WERI-Rb-1 (cell line): ENCODE measurements at regions not wholly inside any gene's neighbourhood (a gene's known extent, or its start where the extent isn't known, plus 50 kb on each side); places are given as distances from the start of the nearest gene placed in this dataset.

Source experiments
- DNase-seq: peaks from one replicate; pipeline ENCODE4 v3.0.0-alpha.2; 2020
- H3K27ac ChIP-seq: fragments of 250-450 bp; sonication (Bioruptor Pico); 2 replicates; pipeline ENCODE4 v1.5.1; 2020; ENCODE audit warnings: mild to moderate bottlenecking, moderate library complexity
- H3K27me3 ChIP-seq: fragments of 250-450 bp; sonication (Bioruptor Pico); 2 replicates; pipeline ENCODE4 v1.5.1; 2021; ENCODE audit warnings: mild to moderate bottlenecking, low read depth, moderate library complexity; ENCODE audit not compliant: insufficient read depth, severe bottlenecking
- H3K36me3 ChIP-seq: fragments of 250-450 bp; sonication (Bioruptor Pico); 2 replicates; pipeline ENCODE4 v1.5.1; 2020; ENCODE audit warnings: mild to moderate bottlenecking, moderate library complexity
- H3K4me3 ChIP-seq: 2 replicates; pipeline ENCODE4 v1.5.1; 2011; ENCODE audit warnings: low read depth, mild to moderate bottlenecking, control low read depth, low read length
- H3K9me3 ChIP-seq: fragments of 250-450 bp; sonication (Bioruptor Pico); 2 replicates; pipeline ENCODE4 v1.5.1; 2021; ENCODE audit warnings: mild to moderate bottlenecking, moderate library complexity; ENCODE audit not compliant: severe bottlenecking
- TF ChIP-seq, protein P1 (sequence below): IDR thresholded peaks from 2 replicates; pipeline ENCODE4 v1.5.1; 2011; ENCODE audit warnings: low read depth, mild to moderate bottlenecking, control low read depth, inconsistent platforms, low read length

DNA sequence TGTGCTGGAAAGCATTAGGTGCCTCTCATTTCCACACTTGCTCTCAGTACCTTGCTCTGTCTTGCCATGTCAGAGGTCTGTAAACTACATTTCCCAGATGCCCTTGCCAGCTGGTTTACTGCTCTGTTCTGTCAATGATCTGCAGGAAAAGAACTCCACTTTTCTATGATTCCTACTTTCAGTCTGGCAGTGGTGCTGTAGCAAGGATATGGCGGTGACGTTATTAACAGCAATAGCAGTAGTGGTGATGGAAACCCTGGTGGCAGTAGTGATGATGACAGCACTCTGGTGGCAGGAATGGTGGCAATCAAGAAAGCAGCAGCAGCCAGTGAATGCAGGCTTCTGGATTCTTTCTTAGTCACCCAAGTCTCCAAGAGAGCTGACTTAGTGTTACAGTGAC, 665.2 kb downstream of the DIPK2A start:
- Histone ChIP-seq H3K36me3 (no peaks in the 10 kb centered on the region), H3K9me3 (no peaks in the 10 kb centered on the region), H3K4me3 (no peak overlapping the region), H3K27me3 (no peaks in the 10 kb centered on the region), H3K27ac (no peak overlapping the region)
- DNase-seq, result no peak
- TF ChIP-seq, protein P1, sequence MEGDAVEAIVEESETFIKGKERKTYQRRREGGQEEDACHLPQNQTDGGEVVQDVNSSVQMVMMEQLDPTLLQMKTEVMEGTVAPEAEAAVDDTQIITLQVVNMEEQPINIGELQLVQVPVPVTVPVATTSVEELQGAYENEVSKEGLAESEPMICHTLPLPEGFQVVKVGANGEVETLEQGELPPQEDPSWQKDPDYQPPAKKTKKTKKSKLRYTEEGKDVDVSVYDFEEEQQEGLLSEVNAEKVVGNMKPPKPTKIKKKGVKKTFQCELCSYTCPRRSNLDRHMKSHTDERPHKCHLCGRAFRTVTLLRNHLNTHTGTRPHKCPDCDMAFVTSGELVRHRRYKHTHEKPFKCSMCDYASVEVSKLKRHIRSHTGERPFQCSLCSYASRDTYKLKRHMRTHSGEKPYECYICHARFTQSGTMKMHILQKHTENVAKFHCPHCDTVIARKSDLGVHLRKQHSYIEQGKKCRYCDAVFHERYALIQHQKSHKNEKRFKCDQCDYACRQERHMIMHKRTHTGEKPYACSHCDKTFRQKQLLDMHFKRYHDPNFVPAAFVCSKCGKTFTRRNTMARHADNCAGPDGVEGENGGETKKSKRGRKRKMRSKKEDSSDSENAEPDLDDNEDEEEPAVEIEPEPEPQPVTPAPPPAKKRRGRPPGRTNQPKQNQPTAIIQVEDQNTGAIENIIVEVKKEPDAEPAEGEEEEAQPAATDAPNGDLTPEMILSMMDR, result 0 out of 2 replicates have a peak, but pooled peaks have one; percentile 19

DNA sequence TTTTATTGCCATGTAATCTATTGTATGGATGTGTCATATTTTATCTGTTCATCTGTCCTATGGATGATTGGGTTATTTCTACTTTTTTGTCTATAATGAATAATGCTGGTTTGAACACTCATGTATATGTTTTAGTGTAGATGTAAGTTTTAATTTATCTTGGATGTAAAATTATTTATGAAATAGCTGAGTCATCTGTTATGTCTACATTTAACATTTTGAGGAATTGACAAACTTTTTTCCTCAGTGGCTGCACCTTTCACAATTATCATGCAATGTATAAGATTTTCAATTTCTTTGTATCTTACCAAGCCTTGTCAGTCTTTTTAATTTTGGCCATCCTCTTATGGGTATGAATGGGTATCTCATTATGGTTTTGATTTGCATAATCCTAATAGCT, 666.4 kb downstream of the DIPK2A start:
- TF ChIP-seq, protein P1, result no peak
- H3K27me3 ChIP-seq, result no peaks in the 10 kb centered on the region
- no peaks in the 10 kb centered on the region for H3K9me3 ChIP-seq
- no peak for DNase-seq
- H3K4me3 ChIP-seq, result no peak overlapping the region
- no peak overlapping the region for H3K27ac ChIP-seq
- H3K36me3 ChIP-seq, result no peaks in the 10 kb centered on the region

DNA sequence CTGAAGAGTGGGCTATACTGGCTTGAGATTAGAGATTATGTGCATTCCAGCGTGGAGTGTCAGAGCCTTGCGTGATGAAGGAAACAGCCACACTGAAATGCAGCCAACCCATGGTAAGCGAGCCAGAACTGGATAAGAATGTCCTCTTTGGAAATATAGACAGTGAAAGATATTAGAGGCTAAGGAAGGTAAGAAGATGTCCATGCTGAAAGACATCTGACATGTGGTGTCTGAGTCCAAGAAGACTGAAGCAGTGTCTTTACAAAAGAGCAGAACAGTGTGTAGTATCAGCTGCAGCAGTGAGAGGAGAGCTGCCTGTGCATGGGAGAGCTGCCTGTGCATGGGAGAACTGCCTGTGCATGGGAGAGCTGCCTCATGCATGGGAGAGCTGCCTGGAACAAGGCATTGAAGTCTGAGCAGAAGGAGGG, 672.2 kb downstream of the DIPK2A start:
- H3K9me3 ChIP-seq, result no peaks in the 10 kb centered on the region

DNA sequence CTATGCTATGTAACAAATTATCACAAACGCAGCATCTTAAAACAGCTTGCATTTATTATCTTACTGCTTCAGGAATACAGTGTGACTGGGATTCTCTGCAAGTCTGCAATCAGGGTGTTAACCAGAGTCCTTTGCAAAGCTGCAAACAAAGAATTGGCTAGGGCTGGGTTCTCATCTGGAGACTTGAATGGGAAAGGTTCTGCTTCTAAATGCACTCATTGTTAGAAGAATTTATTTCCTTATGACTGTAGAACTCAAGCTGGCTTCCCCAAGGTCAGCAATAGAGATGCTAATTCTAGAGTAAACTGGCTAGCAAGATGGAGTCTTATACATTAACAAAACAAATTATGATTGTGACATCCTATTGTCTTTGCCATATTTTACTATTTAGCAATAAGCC, 673.7 kb downstream of the DIPK2A start:
- Histone ChIP-seq H3K9me3 (no peaks in the 10 kb centered on the region), H3K36me3 (no peaks in the 10 kb centered on the region), H3K27me3 (no peaks in the 10 kb centered on the region), H3K27ac (no peak overlapping the region), H3K4me3 (no peak overlapping the region)
- DNase-seq, result no peak
- TF ChIP-seq, protein P1, result no peak

More for the DNA sequence above, 672.2 kb downstream of the DIPK2A start:
- TF ChIP-seq, protein P1, result no peak
- Histone ChIP-seq H3K27me3 (no peaks in the 10 kb centered on the region), H3K36me3 (no peaks in the 10 kb centered on the region), H3K4me3 (no peak overlapping the region), H3K27ac (no peak overlapping the region)
- DNase-seq, result no peak

DNA sequence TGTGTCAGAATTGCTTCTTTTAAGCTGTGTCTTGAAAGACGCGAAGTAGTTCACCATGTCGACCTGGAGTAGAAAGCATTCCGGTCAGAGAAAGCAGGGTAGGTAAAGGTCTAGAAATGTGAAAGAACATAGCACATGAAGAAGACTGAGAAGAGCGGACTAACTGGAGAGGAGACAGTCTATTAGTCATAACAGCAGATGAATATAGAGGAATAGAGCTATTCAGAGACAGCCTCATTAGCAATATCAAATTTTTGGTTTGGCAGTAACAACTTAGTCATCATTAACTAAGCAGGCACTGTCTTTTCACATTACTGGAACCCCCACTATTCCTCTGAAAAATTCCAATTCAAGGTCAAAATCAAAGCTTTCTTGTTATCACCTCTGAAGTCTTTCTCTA, 678.8 kb downstream of the DIPK2A start:
- Histone ChIP-seq H3K27ac (no peak overlapping the region), H3K4me3 (no peak overlapping the region), H3K27me3 (no peaks in the 10 kb centered on the region), H3K36me3 (no peaks in the 10 kb centered on the region), H3K9me3 (no peaks in the 10 kb centered on the region)
- TF ChIP-seq, protein P1, result no peak
- DNase-seq, result no peak

DNA sequence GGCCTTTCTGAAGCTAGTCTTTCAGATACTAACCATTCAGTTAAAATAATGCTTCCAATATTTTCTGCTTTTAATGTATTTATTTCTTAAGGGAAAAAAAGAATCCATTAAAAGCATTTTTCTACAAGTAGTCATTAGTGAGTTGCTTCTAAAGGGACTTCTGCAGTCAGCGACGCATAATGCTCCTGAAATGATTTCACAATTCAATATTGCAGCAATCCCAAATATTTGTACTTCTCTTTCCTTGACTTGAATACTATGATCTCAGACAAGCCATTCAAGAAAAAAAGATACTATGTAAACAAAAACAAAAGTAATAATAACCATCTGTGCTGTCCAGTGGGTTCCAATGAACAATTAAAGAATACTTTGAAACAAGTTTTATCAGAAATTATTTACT, 681.0 kb downstream of the DIPK2A start:
- Histone ChIP-seq H3K27me3 (no peaks in the 10 kb centered on the region), H3K9me3 (no peaks in the 10 kb centered on the region), H3K36me3 (no peaks in the 10 kb centered on the region), H3K27ac (no peak overlapping the region), H3K4me3 (no peak overlapping the region)
- TF ChIP-seq, protein P1, result no peak
- no peak for DNase-seq
